ENCODE measurements at regions not wholly inside any gene's neighbourhood (a gene's known extent, or its start where the extent isn't known, plus 50 kb on each side); places are given as distances from the start of the nearest gene placed in this dataset.
"Not testable (repeated sequence)": the region's sequence is repeated elsewhere in the genome, so short reads cannot be mapped to it uniquely, and the experiment has no call there.

GRCh38 chr6:3958255-3958654, 109.1 kb downstream of the FAM50B start:
- no peak overlapping the region for H3K27ac Mint-ChIP-seq

GRCh38 chr6:3959385-3959784, 110.2 kb downstream of the FAM50B start:
- no peak overlapping the region for H3K4me3 Mint-ChIP-seq
- no peak overlapping the region for H3K27ac Mint-ChIP-seq
- H3K36me3 Mint-ChIP-seq (ENCODE audit: insufficient read depth), result no peaks in the 10 kb centered on the region
- H3K4me1 Mint-ChIP-seq (ENCODE audit: low read depth in 2 of 2), result no peaks in the 10 kb centered on the region
- ATAC-seq (replicated peaks), result no peak
- H3K27me3 Mint-ChIP-seq, result peaks cover 12 to 16% of the 10 kb centered on the region in 2 donors
- no peak for DNase-seq
- H3K9me3 Mint-ChIP-seq, result no peaks in the 10 kb centered on the region

More at GRCh38 chr6:3958255-3958654, 109.1 kb downstream of the FAM50B start:
- H3K36me3 Mint-ChIP-seq (ENCODE audit: insufficient read depth), result no peaks in the 10 kb centered on the region
- H3K27me3 Mint-ChIP-seq, result peaks cover 23 to 25% of the 10 kb centered on the region in 2 donors
- no peak for DNase-seq
- no peaks in the 10 kb centered on the region for H3K4me1 Mint-ChIP-seq (ENCODE audit: low read depth in 2 of 2)
- no peak overlapping the region for H3K4me3 Mint-ChIP-seq
- no peak for ATAC-seq (replicated peaks)
- peaks cover 0 to 2% of the 10 kb centered on the region in 2 donors for H3K9me3 Mint-ChIP-seq

- Mint-ChIP-seq H3K36me3 (ENCODE audit: insufficient read depth) (no peaks in the 10 kb centered on the region), H3K27ac (no peak overlapping the region), H3K9me3 (no peaks in the 10 kb centered on the region), H3K4me3 (no peak overlapping the region), H3K27me3 (peaks cover 8 to 11% of the 10 kb centered on the region in 2 donors), H3K4me1 (ENCODE audit: low read depth in 2 of 2) (no peaks in the 10 kb centered on the region)
- no peak for ATAC-seq (replicated peaks)
- no peak for DNase-seq
Observed at GRCh38 chr6:3960754-3961361, 111.7 kb downstream of the FAM50B start.

- Mint-ChIP-seq H3K4me3 (no peak overlapping the region), H3K9me3 (no peaks in the 10 kb centered on the region), H3K27me3 (peaks cover 4 to 7% of the 10 kb centered on the region in 2 donors), H3K36me3 (ENCODE audit: insufficient read depth) (peaks cover 3% of the 10 kb centered on the region), H3K4me1 (ENCODE audit: low read depth in 2 of 2) (no peaks in the 10 kb centered on the region), H3K27ac (no peak overlapping the region)
- DNase-seq, result no peak
- ATAC-seq (replicated peaks), result no peak
Observed at GRCh38 chr6:3961581-3962215, 112.5 kb downstream of the FAM50B start.

GRCh38 chr6:3962291-3963280, 113.4 kb downstream of the FAM50B start:
- Mint-ChIP-seq H3K4me3 (no peak overlapping the region), H3K36me3 (ENCODE audit: insufficient read depth) (peaks cover 3% of the 10 kb centered on the region), H3K27ac (no peak overlapping the region), H3K4me1 (ENCODE audit: low read depth in 2 of 2) (no peaks in the 10 kb centered on the region), H3K9me3 (no peaks in the 10 kb centered on the region), H3K27me3 (peaks cover 4 to 7% of the 10 kb centered on the region in 2 donors)
- DNase-seq (no peak), ATAC-seq (replicated peaks) (no peak)

- DNase-seq (no peak), ATAC-seq (replicated peaks) (no peak)
- peaks cover 4 to 7% of the 10 kb centered on the region in 2 donors for H3K27me3 Mint-ChIP-seq
- H3K36me3 Mint-ChIP-seq (ENCODE audit: insufficient read depth), result peaks cover 3% of the 10 kb centered on the region
- H3K9me3 Mint-ChIP-seq, result no peaks in the 10 kb centered on the region
- no peak overlapping the region for H3K4me3 Mint-ChIP-seq
- no peak overlapping the region for H3K27ac Mint-ChIP-seq
- no peaks in the 10 kb centered on the region for H3K4me1 Mint-ChIP-seq (ENCODE audit: low read depth in 2 of 2)
Observed at GRCh38 chr6:3963426-3963825, 114.3 kb downstream of the FAM50B start.

GRCh38 chr6:3965071-3965718, 113.7 kb downstream of the FAM217A start:
- Mint-ChIP-seq H3K4me1 (ENCODE audit: low read depth in 2 of 2) (no peaks in the 10 kb centered on the region), H3K27ac (no peak overlapping the region), H3K4me3 (no peak overlapping the region), H3K27me3 (peaks cover 0 to 2% of the 10 kb centered on the region in 2 donors), H3K9me3 (no peaks in the 10 kb centered on the region), H3K36me3 (ENCODE audit: insufficient read depth) (peaks cover 3% of the 10 kb centered on the region)
- ATAC-seq (replicated peaks) (no peak), DNase-seq (no peak)

- DNase-seq, result no peak
- Mint-ChIP-seq H3K4me3 (no peak overlapping the region), H3K27me3 (no peaks in the 10 kb centered on the region), H3K36me3 (ENCODE audit: insufficient read depth) (peaks cover 3% of the 10 kb centered on the region), H3K9me3 (no peaks in the 10 kb centered on the region), H3K4me1 (ENCODE audit: low read depth in 2 of 2) (no peaks in the 10 kb centered on the region), H3K27ac (no peak overlapping the region)
- ATAC-seq (replicated peaks), result no peak
Observed at GRCh38 chr6:3966426-3966825, 112.5 kb downstream of the FAM217A start.

- no peaks in the 10 kb centered on the region for H3K9me3 Mint-ChIP-seq
- ATAC-seq (replicated peaks) (no peak), DNase-seq (no peak)
- H3K4me3 Mint-ChIP-seq, result no peak overlapping the region
- peaks cover 3% of the 10 kb centered on the region for H3K36me3 Mint-ChIP-seq (ENCODE audit: insufficient read depth)
- H3K27ac Mint-ChIP-seq, result no peak overlapping the region
- H3K27me3 Mint-ChIP-seq, result peaks cover 6 to 11% of the 10 kb centered on the region in 2 donors
- no peaks in the 10 kb centered on the region for H3K4me1 Mint-ChIP-seq (ENCODE audit: low read depth in 2 of 2)
Observed at GRCh38 chr6:3970097-3970496, 108.8 kb downstream of the FAM217A start.

GRCh38 chr6:3973152-3973551, 105.8 kb downstream of the FAM217A start:
- DNase-seq; H3K4me1 Mint-ChIP-seq (ENCODE audit: low read depth in 2 of 2); H3K9me3 Mint-ChIP-seq; H3K4me3 Mint-ChIP-seq; H3K36me3 Mint-ChIP-seq (ENCODE audit: insufficient read depth); H3K27ac Mint-ChIP-seq; ATAC-seq (replicated peaks): not testable (repeated sequence)
- peaks cover 6 to 11% of the 10 kb centered on the region in 2 donors for H3K27me3 Mint-ChIP-seq

- peak overlapping the region in 1 of 2 donors; percentile 63 for H3K27ac Mint-ChIP-seq
Observed at GRCh38 chr6:3977875-3978711, 100.8 kb downstream of the FAM217A start.

GRCh38 chr6:3978966-3979365, 100.0 kb downstream of the FAM217A start:
- not testable (repeated sequence) for H3K4me1 Mint-ChIP-seq (ENCODE audit: low read depth in 2 of 2)

More at GRCh38 chr6:3977875-3978711, 100.8 kb downstream of the FAM217A start:
- no peaks in the 10 kb centered on the region for H3K9me3 Mint-ChIP-seq
- H3K4me1 Mint-ChIP-seq (ENCODE audit: low read depth in 2 of 2), result peaks cover 7 to 8% of the 10 kb centered on the region in 2 donors
- peak; percentile 99 for ATAC-seq (replicated peaks)
- DNase-seq, result peak; percentile 13 to 47 (median 31)
- H3K27me3 Mint-ChIP-seq, result peaks cover 6 to 11% of the 10 kb centered on the region in 2 donors
- H3K4me3 Mint-ChIP-seq, result peak overlapping the region in 1 of 2 donors; percentile 63
- H3K36me3 Mint-ChIP-seq (ENCODE audit: insufficient read depth), result no peaks in the 10 kb centered on the region

More at GRCh38 chr6:3978966-3979365, 100.0 kb downstream of the FAM217A start:
- not testable (repeated sequence) for H3K36me3 Mint-ChIP-seq (ENCODE audit: insufficient read depth); H3K9me3 Mint-ChIP-seq; H3K4me3 Mint-ChIP-seq; ATAC-seq (replicated peaks); H3K27ac Mint-ChIP-seq; DNase-seq
- peaks cover 6 to 11% of the 10 kb centered on the region in 2 donors for H3K27me3 Mint-ChIP-seq
